ENCODE measurements at regions not wholly inside any gene's neighbourhood (a gene's known extent, or its start where the extent isn't known, plus 50 kb on each side); places are given as distances from the start of the nearest gene placed in this dataset.

- no peak overlapping the region for H3K27ac ChIP-seq
- no peaks in the 10 kb centered on the region for H3K9me3 ChIP-seq
- no peak overlapping the region for H3K4me3 ChIP-seq
- TF ChIP-seq POLR2AphosphoS5 (IDR thresholded peaks at IDR 0.05; ENCODE audit: insufficient read depth in 1 of 2, low read depth in 1 of 2) (peak in 1 of 2 donors; percentile 16), POLR2A (IDR thresholded peaks at IDR 0.05) (no peak)
- TF ChIP-seq, protein P1, sequence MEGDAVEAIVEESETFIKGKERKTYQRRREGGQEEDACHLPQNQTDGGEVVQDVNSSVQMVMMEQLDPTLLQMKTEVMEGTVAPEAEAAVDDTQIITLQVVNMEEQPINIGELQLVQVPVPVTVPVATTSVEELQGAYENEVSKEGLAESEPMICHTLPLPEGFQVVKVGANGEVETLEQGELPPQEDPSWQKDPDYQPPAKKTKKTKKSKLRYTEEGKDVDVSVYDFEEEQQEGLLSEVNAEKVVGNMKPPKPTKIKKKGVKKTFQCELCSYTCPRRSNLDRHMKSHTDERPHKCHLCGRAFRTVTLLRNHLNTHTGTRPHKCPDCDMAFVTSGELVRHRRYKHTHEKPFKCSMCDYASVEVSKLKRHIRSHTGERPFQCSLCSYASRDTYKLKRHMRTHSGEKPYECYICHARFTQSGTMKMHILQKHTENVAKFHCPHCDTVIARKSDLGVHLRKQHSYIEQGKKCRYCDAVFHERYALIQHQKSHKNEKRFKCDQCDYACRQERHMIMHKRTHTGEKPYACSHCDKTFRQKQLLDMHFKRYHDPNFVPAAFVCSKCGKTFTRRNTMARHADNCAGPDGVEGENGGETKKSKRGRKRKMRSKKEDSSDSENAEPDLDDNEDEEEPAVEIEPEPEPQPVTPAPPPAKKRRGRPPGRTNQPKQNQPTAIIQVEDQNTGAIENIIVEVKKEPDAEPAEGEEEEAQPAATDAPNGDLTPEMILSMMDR (IDR thresholded peaks at IDR 0.05): no peak
- no peak for DNase-seq (ENCODE audit: extremely low spot score in 2 of 2)
- H3K27me3 ChIP-seq: no peaks in the 10 kb centered on the region
- no peaks in the 10 kb centered on the region for H3K36me3 ChIP-seq
- peaks cover 8% of the 10 kb centered on the region for H3K4me1 ChIP-seq
- intact Hi-C loops (cut with DNase I): no loop called here
Measured at GRCh38 chr1:182246783-182247182, 144.8 kb downstream of the GLUL start.

DNA sequence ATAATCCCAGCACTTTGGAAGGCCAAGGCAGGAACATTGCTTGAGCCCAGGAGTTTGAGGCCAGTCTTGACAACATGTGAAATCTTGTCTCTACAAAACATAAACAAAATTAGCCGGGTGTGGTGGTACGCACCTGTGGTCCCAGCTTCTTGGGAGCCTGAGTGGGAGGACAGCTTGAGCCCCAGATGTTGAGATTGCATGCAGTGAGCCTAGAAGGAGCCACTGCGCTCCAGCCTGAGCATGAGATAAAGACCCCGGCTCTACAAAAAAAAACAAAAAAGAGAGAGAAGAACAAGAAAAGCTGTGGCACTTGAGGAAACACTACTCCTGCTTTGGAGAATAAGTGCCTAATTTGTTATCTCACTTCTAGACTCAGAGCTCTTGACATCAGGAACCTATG is 146.6 kb downstream of the GLUL start:
- H3K4me3 ChIP-seq: no peak overlapping the region
- no peaks in the 10 kb centered on the region for H3K9me3 ChIP-seq
- DNase-seq (ENCODE audit: extremely low spot score in 2 of 2): no peak
- no peaks in the 10 kb centered on the region for H3K36me3 ChIP-seq
- H3K27ac ChIP-seq: no peak overlapping the region
- TF ChIP-seq POLR2A (IDR thresholded peaks at IDR 0.05): no peak
- TF ChIP-seq POLR2AphosphoS5 (IDR thresholded peaks at IDR 0.05; ENCODE audit: insufficient read depth in 1 of 2, low read depth in 1 of 2): no peak
- TF ChIP-seq, protein P1 (IDR thresholded peaks at IDR 0.05): no peak
- intact Hi-C loops (cut with DNase I): no loop called here
- H3K4me1 ChIP-seq: peaks cover 8% of the 10 kb centered on the region
- no peaks in the 10 kb centered on the region for H3K27me3 ChIP-seq

- no peak for DNase-seq (ENCODE audit: extremely low spot score in 2 of 2)
- no peak for TF ChIP-seq POLR2AphosphoS5 (IDR thresholded peaks at IDR 0.05; ENCODE audit: insufficient read depth in 1 of 2, low read depth in 1 of 2)
- no peak for TF ChIP-seq POLR2A (IDR thresholded peaks at IDR 0.05)
- TF ChIP-seq, protein P1 (IDR thresholded peaks at IDR 0.05): no peak
- H3K27ac ChIP-seq: no peak overlapping the region
- H3K4me1 ChIP-seq: peaks cover 8% of the 10 kb centered on the region
- H3K9me3 ChIP-seq: no peaks in the 10 kb centered on the region
- intact Hi-C loops (cut with DNase I): no loop called here
- H3K36me3 ChIP-seq: no peaks in the 10 kb centered on the region
- no peaks in the 10 kb centered on the region for H3K27me3 ChIP-seq
- no peak overlapping the region for H3K4me3 ChIP-seq
Measured at GRCh38 chr1:182244451-182244850, 147.1 kb downstream of the GLUL start.

- Histone ChIP-seq H3K27ac (no peak overlapping the region), H3K9me3 (no peaks in the 10 kb centered on the region), H3K4me3 (no peak overlapping the region), H3K36me3 (no peaks in the 10 kb centered on the region), H3K27me3 (no peaks in the 10 kb centered on the region), H3K4me1 (no peaks in the 10 kb centered on the region)
- no peak for DNase-seq (ENCODE audit: extremely low spot score in 2 of 2)
- intact Hi-C loops (cut with DNase I): no loop called here
- TF ChIP-seq POLR2AphosphoS5 (IDR thresholded peaks at IDR 0.05; ENCODE audit: insufficient read depth in 1 of 2, low read depth in 1 of 2): no peak
- TF ChIP-seq, protein P1 (IDR thresholded peaks at IDR 0.05): no peak
- TF ChIP-seq POLR2A (IDR thresholded peaks at IDR 0.05): no peak
Measured at GRCh38 chr1:182242641-182243040, 148.9 kb downstream of the GLUL start.

DNA sequence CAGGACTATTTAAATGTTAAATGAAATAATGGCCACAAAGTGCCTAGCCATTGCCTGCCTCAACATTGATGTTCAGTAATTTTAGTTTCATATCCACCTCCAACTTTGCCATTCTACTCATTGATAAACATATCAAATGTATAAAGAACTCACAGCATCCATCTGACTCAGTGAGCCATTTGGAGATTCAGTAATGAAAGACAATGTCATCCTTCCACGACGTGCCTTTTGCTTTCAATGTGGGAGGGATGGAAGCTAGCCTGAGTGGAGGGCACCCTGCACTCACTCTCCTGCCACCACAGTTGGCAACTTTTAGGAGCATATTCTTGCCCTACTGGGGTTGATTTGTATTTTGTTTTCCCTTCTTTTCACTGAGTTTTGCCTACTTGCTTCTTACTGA is 151.5 kb downstream of the GLUL start:
- H3K4me1 ChIP-seq: no peaks in the 10 kb centered on the region
- no peak overlapping the region for H3K4me3 ChIP-seq
- H3K9me3 ChIP-seq: no peaks in the 10 kb centered on the region
- H3K27ac ChIP-seq: no peak overlapping the region
- DNase-seq (ENCODE audit: extremely low spot score in 2 of 2): no peak
- intact Hi-C loops (cut with DNase I): no loop called here
- no peak for TF ChIP-seq POLR2AphosphoS5 (IDR thresholded peaks at IDR 0.05; ENCODE audit: insufficient read depth in 1 of 2, low read depth in 1 of 2)
- no peak for TF ChIP-seq POLR2A (IDR thresholded peaks at IDR 0.05)
- TF ChIP-seq, protein P1 (IDR thresholded peaks at IDR 0.05): no peak
- H3K27me3 ChIP-seq: no peaks in the 10 kb centered on the region
- H3K36me3 ChIP-seq: no peaks in the 10 kb centered on the region

All from vagina (tissue), 2 donors.